DND-41 (cell line): ENCODE measurements at regions not wholly inside any gene's neighbourhood (a gene's known extent, or its start where the extent isn't known, plus 50 kb on each side); places are given as distances from the start of the nearest gene placed in this dataset.

ENCODE experiments used
- ATAC-seq: fragments of 200-7000 bp; cut with Tn5 transposase; 3 replicates; pipeline ENCODE4 v1.9.1; 2021; ENCODE audit warnings: low read depth; ENCODE audit not compliant: insufficient read depth
- DNase-seq: peaks from one replicate; pipeline ENCODE4 v3.0.0-alpha.2; 2020
- H2AFZ ChIP-seq: 2 replicates; pipeline ENCODE4 v1.6.0; 2012; ENCODE audit warnings: low read depth, low read length
- H3K27ac ChIP-seq: 2 replicates; pipeline ENCODE4 v1.5.1; 2012; ENCODE audit warnings: low read length, inconsistent platforms
- H3K27me3 ChIP-seq: fragments of 200-600 bp; sonication (generic); 2 replicates; pipeline ENCODE4 v1.6.0; 2012; ENCODE audit warnings: low read length, mild to moderate bottlenecking, inconsistent platforms; ENCODE audit not compliant: insufficient read depth, poor library complexity
- H3K36me3 ChIP-seq: 2 replicates; pipeline ENCODE4 v1.5.1; 2012; ENCODE audit warnings: low read length, inconsistent platforms; ENCODE audit not compliant: insufficient read depth
- H3K4me1 ChIP-seq: 2 replicates; pipeline ENCODE4 v1.5.1; 2012; ENCODE audit warnings: mild to moderate bottlenecking, low read length; ENCODE audit not compliant: insufficient read depth
- H3K4me2 ChIP-seq: 2 replicates; pipeline ENCODE4 v1.6.0; 2012; ENCODE audit warnings: mild to moderate bottlenecking, moderate library complexity, low read length, inconsistent platforms; ENCODE audit not compliant: insufficient read depth
- H3K4me3 ChIP-seq, 2 experiments: fragments of 200-600 bp in 1 of 2; shearing (Covaris generic) in 1 of 2; 2 replicates each; pipeline ENCODE4 v1.5.1; 2012 to 2016; ENCODE audit warnings: inconsistent platforms in 2 of 2, low read length in 2 of 2, mild to moderate bottlenecking in 2 of 2, low read depth in 1 of 2, moderate library complexity in 1 of 2
- H3K79me2 ChIP-seq: 2 replicates; pipeline ENCODE4 v1.6.0; 2012; ENCODE audit warnings: low read length, inconsistent platforms; ENCODE audit not compliant: insufficient read depth
- H3K9ac ChIP-seq: 2 replicates; pipeline ENCODE4 v1.6.0; 2012; ENCODE audit warnings: low read depth, mild to moderate bottlenecking, inconsistent platforms, low read length, moderate library complexity
- H3K9me3 ChIP-seq: 2 replicates; pipeline ENCODE4 v1.5.1; 2012; ENCODE audit warnings: low read length, moderate library complexity, mild to moderate bottlenecking, inconsistent platforms; ENCODE audit not compliant: insufficient read depth, severe bottlenecking
- H4K20me1 ChIP-seq: 2 replicates; pipeline ENCODE4 v1.6.0; 2012; ENCODE audit warnings: low read length; ENCODE audit not compliant: insufficient read depth
- EZH2 ChIP-seq: IDR thresholded peaks from 3 replicates; pipeline ENCODE4 v1.6.1; 2012; ENCODE audit warnings: borderline replicate concordance, low read depth, mild to moderate bottlenecking, moderate library complexity, low read length, inconsistent platforms; ENCODE audit not compliant: severe bottlenecking
- TF ChIP-seq, protein P1 (sequence below): IDR thresholded peaks from 2 replicates; pipeline ENCODE4 v1.5.1; 2012; ENCODE audit warnings: borderline replicate concordance, low read length, moderate library complexity, mild to moderate bottlenecking; ENCODE audit not compliant: poor library complexity, severe bottlenecking; ENCODE audit errors: extremely low read depth

GRCh38 chr1:20428841-20429240 lies 57.2 kb downstream of the CAMK2N1 start:
- Histone ChIP-seq H3K36me3 (no peaks in the 10 kb centered on the region), H3K79me2 (no peaks in the 10 kb centered on the region), H3K9ac (no peak overlapping the region), H3K4me1 (no peaks in the 10 kb centered on the region), H3K4me3 (no peak overlapping the region), H2AFZ (no peak overlapping the region), H3K27ac (no peak overlapping the region), H3K4me2 (no peak overlapping the region), H3K27me3 (peaks cover 4% of the 10 kb centered on the region), H3K9me3 (no peaks in the 10 kb centered on the region), H4K20me1 (peaks cover 7% of the 10 kb centered on the region)
- ATAC-seq: no peak
- DNase-seq: no peak
- TF ChIP-seq, protein P1, sequence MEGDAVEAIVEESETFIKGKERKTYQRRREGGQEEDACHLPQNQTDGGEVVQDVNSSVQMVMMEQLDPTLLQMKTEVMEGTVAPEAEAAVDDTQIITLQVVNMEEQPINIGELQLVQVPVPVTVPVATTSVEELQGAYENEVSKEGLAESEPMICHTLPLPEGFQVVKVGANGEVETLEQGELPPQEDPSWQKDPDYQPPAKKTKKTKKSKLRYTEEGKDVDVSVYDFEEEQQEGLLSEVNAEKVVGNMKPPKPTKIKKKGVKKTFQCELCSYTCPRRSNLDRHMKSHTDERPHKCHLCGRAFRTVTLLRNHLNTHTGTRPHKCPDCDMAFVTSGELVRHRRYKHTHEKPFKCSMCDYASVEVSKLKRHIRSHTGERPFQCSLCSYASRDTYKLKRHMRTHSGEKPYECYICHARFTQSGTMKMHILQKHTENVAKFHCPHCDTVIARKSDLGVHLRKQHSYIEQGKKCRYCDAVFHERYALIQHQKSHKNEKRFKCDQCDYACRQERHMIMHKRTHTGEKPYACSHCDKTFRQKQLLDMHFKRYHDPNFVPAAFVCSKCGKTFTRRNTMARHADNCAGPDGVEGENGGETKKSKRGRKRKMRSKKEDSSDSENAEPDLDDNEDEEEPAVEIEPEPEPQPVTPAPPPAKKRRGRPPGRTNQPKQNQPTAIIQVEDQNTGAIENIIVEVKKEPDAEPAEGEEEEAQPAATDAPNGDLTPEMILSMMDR: no peak
- no peak for TF ChIP-seq EZH2

DNA sequence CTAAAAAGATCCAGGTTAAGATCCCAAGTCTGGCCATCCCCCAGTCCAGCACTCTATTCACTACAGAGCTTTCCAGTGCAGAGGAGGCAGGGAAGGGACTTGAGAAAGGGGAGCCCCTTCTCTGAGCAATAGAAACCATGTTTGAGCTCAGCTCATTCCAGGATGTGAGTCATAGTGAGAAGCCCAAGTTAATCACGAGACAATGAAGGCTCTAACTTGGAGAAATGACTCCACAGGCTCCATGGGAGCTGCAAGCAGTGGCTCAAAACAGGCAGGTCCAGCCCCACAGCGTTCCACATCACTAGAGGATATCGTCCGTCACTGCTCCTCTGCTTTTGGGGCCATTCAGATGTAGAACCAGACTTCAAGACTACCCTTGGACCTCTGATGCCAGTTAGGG lies 59.1 kb downstream of the CAMK2N1 start:
- Histone ChIP-seq H3K79me2 (no peaks in the 10 kb centered on the region), H3K4me2 (no peak overlapping the region), H2AFZ (no peak overlapping the region), H3K4me3 (no peak overlapping the region), H3K36me3 (no peaks in the 10 kb centered on the region), H3K27me3 (peaks cover 4% of the 10 kb centered on the region), H3K9ac (no peak overlapping the region), H3K27ac (no peak overlapping the region), H4K20me1 (peaks cover 7% of the 10 kb centered on the region), H3K9me3 (peaks cover 6% of the 10 kb centered on the region), H3K4me1 (no peaks in the 10 kb centered on the region)
- DNase-seq (no peak), ATAC-seq (no peak)
- TF ChIP-seq EZH2: no peak
- TF ChIP-seq, protein P1: no peak

DNA sequence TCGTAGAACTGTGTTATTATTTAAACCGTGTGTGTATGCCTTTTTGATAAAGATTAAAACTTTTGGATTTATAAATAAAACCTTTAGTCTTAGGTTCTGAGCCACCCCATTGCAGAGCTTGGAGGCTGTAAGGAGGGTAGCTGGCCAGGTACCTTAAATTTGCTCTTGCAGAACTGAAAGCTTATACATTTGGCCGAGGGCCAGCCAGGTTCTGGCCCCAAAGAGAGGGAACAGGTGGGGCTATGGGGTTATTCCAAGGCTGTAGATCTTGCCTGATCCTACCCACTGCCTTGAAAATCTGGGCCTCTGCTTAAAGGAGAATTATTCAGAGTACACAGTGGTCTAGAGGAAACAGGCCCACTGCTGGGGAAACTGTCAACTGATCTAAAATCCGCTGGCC lies 59.6 kb downstream of the CAMK2N1 start:
- Histone ChIP-seq H3K36me3 (no peaks in the 10 kb centered on the region), H3K9ac (no peak overlapping the region), H4K20me1 (peaks cover 7% of the 10 kb centered on the region), H3K4me3 (no peak overlapping the region), H3K4me2 (no peak overlapping the region), H3K27me3 (peaks cover 4% of the 10 kb centered on the region), H3K27ac (no peak overlapping the region), H3K4me1 (no peaks in the 10 kb centered on the region), H3K79me2 (no peaks in the 10 kb centered on the region), H3K9me3 (peaks cover 6% of the 10 kb centered on the region), H2AFZ (no peak overlapping the region)
- ATAC-seq (no peak), DNase-seq (no peak)
- TF ChIP-seq, protein P1: no peak

DNA sequence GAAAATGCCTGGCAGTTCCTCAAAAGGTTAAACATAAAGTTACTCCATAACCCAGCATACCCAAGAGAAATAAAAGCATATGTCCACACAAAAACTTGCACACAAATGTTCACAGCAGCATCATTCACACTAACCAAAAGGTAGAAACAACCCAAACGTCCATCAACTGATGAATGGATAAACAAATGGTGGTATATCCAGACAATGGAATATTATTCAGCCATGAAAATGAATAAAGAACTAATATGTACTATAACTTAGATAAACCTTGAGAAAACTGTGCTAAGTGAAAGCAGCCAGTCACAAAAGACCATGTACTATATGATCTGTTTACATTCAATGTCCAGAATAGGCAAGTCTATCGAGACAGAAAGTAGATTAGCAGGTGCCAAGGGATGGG lies 60.4 kb downstream of the CAMK2N1 start:
- Histone ChIP-seq H2AFZ (no peak overlapping the region), H3K79me2 (no peaks in the 10 kb centered on the region), H3K9me3 (peaks cover 6% of the 10 kb centered on the region), H3K27me3 (peaks cover 4% of the 10 kb centered on the region), H3K36me3 (no peaks in the 10 kb centered on the region), H3K4me3 (no peak overlapping the region), H3K4me2 (no peak overlapping the region), H3K27ac (no peak overlapping the region), H3K9ac (no peak overlapping the region), H3K4me1 (no peaks in the 10 kb centered on the region), H4K20me1 (peaks cover 6% of the 10 kb centered on the region)
- ATAC-seq (no peak), DNase-seq (no peak)
- TF ChIP-seq EZH2: no peak
- TF ChIP-seq, protein P1: no peak
